ENCODE measurements at regions not wholly inside any gene's neighbourhood (a gene's known extent, or its start where the extent isn't known, plus 50 kb on each side); places are given as distances from the start of the nearest gene placed in this dataset.

DNA sequence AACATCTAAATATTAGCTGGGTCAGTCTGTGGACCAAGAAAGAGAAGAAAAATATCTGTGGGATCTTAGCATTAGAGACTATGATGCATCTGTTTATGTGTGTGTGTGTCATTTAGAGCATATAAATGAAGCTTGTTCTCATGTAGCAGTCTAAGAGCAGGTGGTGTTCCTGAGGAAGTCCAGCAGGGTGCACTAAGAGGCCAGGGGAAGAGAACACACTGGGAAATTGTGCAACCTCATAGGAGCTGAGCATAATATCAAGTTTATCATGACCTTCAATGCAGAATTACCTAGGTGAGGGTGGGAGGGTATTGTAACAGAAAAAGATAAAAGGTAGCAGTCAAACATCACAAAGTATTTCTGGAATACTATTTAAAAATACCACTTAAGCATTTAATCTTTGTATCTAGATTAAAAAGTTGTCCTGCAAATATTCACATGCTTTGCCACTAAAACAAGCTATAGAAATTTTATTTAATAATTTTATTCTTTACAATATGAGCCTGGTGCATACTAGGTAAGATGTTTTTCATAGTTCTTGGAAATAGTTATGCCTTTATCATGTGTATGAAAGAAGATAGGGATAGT, 80.5 kb downstream of the SMPDL3A start:
- peak in 2 of 3 donors; percentile 29 to 50 for TF ChIP-seq CTCF (IDR thresholded peaks at IDR 0.05)
- no peak for TF ChIP-seq POLR2A (IDR thresholded peaks at IDR 0.05)
- no peak for TF ChIP-seq POLR2AphosphoS5 (IDR thresholded peaks at IDR 0.05)

Data from breast epithelium (tissue), 3 donors.